Suppressor macrophage treated with lipopolysaccharide for 1 hour (primary cell): ENCODE measurements at regions not wholly inside any gene's neighbourhood (a gene's known extent, or its start where the extent isn't known, plus 50 kb on each side); places are given as distances from the start of the nearest gene placed in this dataset.
"Not testable (repeated sequence)": the region's sequence is repeated elsewhere in the genome, so short reads cannot be mapped to it uniquely, and the experiment has no call there.

Source experiments
- DNase-seq, 3 donors: peaks; one replicate each; pipeline ENCODE4 v3.0.0-alpha.2; 2020 to 2022

GRCh38 chr7:130948822-130949221, 214.8 kb upstream of the KLF14 start:
- DNase-seq, result peak; percentile 56 to 83 (median 71)

- DNase-seq, result no peak
Observed at GRCh38 chr7:130949550-130949949, 215.5 kb upstream of the KLF14 start.

DNA sequence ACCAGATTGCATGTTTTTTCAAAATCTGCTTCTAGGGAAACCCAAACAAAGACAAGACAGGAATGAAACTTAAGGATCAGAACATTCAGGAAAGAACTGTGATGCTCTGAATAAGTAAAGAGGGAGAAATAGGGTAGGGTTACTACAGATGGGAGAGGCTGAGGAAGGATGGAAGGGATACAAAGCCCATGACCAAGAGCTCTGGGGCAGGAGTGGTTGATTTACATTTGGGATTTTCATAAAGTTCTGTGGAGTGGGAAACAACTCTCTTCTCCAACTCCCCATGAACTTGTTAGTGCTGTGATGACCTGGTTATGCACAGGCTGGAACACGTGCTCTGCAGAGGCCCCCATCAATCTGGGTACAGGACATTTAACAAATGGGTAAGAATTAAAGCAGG, 216.0 kb upstream of the KLF14 start:
- no peak for DNase-seq

- DNase-seq, result no peak
Observed at GRCh38 chr7:130950741-130951140, 216.7 kb upstream of the KLF14 start.

DNA sequence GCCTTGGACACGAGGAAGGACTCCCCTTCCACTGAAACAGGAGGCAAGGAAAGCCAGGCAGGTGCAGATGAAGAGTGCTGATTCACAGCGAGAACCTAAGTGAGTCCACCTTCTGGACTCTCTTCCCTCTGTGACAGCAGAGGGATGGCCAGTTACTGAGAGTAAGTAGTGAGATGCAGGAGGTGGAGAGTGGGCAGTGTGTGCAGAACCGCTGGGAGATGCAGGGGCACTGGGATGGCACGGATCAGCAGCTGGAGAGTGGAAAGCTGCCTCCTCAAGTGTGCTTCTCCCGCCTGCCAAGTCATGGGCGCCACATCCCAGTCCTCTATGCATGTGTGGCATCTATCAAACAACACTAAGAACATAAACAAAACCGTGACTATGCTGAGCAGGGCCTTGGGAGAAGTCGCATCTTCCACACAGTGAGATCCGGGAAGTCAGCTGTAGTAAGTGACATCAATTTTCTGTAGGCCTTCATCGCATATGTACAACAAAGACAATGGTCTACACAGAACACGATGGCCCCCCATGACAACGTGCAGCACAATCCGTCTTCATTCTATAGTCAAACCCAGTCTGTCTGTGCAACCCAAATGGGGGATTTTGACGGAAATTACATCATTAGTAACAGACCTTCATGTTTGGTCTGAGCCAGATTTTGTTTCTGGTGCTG, 217.4 kb upstream of the KLF14 start:
- DNase-seq, result no peak

- no peak for DNase-seq
Observed at GRCh38 chr7:130951976-130952876, 218.2 kb upstream of the KLF14 start.

DNA sequence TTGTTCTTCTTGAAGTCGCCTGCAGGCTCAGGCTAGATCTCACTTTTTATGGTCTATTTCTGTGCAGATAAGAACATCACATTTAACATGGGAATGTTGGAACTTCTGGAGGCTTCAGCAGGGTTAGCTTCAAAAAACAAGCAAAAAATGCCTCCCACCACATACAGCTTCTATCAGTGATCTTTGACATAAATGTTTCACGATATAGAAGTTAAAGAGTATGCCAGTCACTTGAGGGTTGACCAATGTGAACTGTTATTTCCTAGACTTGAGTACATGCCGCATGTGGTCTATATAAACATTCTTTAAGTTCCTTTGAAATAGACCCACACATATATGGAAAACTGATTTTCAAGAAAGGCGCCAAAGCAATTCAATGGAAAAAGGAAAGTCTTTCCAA, 219.2 kb upstream of the KLF14 start:
- DNase-seq, result no peak

DNA sequence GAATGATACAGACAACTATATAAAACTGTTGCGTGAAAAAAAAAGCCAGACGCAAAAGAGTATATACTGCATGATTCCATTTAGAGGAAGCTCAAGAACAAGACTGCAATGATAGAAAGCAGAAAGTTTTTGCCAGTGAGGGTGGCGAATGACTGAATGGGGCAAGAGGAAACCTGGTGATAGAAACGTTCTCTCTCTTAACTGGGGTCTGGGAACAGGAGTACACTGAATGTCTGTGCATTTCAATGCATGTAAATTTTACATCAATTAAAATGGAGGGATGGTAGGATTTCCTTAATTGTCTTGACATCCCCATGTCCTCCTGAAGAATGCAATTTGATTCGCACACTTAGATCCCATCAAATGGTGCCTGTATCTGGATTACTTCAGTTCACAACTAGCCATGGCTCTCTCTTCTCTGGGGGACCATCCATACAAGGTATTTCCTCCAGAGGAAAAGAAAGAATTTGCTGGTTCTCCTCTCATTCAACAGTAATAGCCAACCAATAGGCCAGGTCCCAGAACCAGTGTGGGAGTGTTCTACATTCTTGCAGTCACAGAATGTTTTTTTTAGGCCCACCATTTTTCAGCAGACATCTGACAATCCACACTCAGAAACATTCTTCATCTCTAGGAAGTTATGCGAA, 221.0 kb upstream of the KLF14 start:
- no peak for DNase-seq

DNA sequence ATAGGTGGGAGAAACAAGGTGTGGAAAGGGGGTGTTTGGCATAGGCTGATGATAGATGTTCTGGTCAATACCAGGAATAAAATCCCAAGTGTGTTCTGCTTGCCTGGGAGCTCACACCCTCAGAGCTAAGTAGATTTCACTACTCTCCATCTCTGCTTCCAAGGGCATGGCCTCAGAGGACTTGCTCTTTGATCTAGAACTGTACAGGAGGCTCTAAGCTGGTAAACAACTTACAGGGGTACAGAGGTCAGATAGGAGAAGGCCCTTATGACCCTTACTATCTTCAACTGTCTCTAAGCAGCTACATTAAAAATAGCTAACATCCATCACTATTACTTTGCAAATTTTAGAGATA, 221.5 kb upstream of the KLF14 start:
- no peak for DNase-seq

GRCh38 chr7:130956417-130957136, 222.6 kb upstream of the KLF14 start:
- no peak for DNase-seq

DNA sequence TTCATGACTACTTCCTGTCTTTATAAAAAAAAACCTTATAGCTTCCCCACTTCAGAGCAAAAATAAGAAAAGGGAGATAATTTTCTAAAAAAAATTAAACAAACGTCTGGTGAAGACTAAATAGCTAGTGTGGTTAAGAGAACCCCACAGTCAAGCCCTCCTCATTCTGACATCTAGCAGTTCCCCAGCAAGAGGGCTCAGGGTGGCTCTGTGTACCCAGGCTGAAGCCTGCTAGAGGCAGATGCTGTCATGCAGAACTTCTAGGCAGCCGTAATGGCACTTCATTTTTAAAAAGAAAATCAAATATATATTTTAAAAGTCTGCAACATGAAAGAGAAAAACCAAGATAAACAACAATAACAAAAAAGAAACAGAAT, 223.1 kb upstream of the KLF14 start:
- DNase-seq, result no peak

- DNase-seq, result not testable (repeated sequence)
Observed at GRCh38 chr7:130957722-130958435, 223.9 kb upstream of the KLF14 start.

DNA sequence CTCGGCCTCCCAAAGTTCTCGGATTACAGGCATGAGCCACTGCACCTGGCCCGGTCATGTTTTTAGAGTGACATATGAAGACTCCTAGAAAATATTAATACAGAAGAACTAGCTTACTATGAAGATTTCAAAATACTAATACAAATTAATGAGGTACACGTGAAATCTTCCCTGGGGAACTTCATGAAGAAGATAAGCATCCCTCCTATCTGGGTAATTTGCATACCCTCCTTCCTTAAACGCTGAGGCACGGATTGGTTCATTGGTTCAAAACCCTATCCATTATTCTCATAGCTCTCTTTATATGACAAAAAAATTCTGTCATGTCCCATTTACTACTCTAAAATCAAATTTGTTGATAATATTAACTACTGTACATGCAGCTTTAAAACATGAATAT, 224.8 kb upstream of the KLF14 start:
- DNase-seq, result no peak

GRCh38 chr7:130959743-130960207, 225.8 kb upstream of the KLF14 start:
- DNase-seq, result peak; percentile 73 to 76 (median 76)

- DNase-seq, result peak; percentile 90 to 99 (median 98)
Observed at GRCh38 chr7:130960208-130960988, 226.4 kb upstream of the KLF14 start.

DNA sequence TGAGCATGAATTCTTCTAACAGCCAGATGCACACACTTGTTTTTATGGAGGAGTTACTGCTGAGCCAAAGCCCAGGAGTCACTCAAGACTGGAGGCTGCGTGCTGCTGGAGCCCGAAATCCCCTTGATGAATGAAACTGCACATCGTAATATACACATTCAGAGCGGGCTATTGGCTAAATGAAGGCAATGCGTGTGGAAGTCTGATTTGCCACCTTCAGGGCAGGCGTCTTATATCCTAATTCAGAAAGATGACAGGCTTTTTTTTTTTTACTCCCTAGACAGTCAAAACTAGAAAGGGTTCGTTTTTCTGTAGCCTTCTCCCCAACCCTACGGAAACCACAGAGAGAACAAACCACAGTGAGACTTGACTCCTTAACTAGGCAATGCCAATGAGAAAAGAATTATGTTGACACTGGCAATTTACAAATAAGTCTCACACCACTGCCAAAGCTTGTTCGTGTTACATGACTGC, 227.2 kb upstream of the KLF14 start:
- peak; percentile 85 to 90 (median 90) for DNase-seq

- no peak for DNase-seq
Observed at GRCh38 chr7:130962109-130962508, 228.1 kb upstream of the KLF14 start.

GRCh38 chr7:130963339-130963738, 229.3 kb upstream of the KLF14 start:
- DNase-seq, result peak; percentile 71 to 75 (median 72)

DNA sequence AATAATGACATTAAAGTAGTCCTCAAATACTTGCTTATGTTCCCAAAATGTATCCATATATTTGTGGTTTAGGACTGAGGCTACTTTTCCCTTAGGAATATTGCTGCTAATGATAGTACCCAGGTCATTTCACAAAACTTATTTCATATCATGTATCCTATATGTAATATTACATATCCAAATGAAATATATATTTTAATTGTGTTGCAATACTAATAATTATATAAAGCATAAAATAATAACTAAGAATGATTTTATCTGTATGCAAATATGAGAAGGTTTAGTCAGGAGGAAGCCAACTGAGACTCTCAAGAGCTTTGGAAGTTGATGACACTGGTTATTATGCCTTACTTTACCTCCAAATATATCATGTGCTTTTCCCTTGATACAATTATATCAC, 231.5 kb upstream of the KLF14 start:
- no peak for DNase-seq

DNA sequence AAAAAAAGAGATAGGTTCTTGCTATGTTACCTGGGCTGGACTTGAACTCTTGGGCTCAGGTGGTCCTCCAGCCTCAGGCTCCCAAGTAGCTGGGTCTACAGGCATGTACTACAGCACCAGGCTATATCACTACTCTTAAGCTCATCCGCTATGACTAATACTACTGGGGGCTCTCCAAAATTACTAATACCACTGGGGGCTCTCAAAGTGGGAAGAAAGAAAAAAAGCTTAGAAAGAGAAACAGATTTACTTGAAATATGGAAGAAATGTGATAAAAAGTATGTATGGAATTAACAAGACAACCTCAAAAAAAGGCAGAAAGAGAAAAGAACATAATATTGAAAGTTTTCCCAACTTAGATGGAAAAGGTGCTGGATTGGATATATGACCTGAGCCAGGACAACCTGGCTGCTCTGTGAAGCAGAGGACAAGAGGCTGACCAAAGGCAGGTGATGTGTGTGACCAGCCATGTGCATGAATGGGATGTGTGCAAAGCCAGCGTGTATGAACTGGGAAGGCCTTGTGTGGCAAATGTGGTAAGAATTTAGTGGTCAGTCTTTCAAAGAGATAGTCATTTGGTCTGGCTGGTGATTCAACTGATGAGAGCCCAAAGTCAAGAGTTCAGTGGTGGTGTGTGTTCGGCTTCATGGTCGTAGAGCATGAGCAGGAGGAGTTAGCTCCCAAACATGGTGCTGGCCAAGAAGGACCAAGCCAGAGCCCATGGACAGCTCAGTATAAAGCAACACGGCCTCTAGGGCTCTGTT, 232.4 kb upstream of the KLF14 start:
- peak in 1 of 3 donors; percentile 44 for DNase-seq

- DNase-seq, result no peak
Observed at GRCh38 chr7:130970196-130970595, 236.2 kb upstream of the KLF14 start.
